Activated CD4-positive, alpha-beta T cell treated with anti-CD3 and anti-CD28 coated beads for 36 hours (primary cell): ENCODE measurements at regions not wholly inside any gene's neighbourhood (a gene's known extent, or its start where the extent isn't known, plus 50 kb on each side); places are given as distances from the start of the nearest gene placed in this dataset.

Experiments used
- ATAC-seq: fragments of 200-7000 bp; cut with Tn5 transposase; one replicate; pipeline ENCODE4 v1.10.0; 2021; ENCODE audit warnings: mild to moderate bottlenecking, moderate library complexity
- CTCF ChIA-PET: fragments of 350-600 bp; sonication (Branson Sonifier 250); formaldehyde crosslinking; loops from one replicate; lab custom pipeline; 2021; ENCODE audit warnings: antibody characterized with exemption; lab: Charles Lee
- POLR2A ChIA-PET: fragments of 350-600 bp; sonication (Branson Sonifier 250); formaldehyde crosslinking; loops from one replicate; lab custom pipeline; 2021; ENCODE audit warnings: antibody characterized with exemption, inconsistent platforms; lab: Charles Lee
- DNase-seq: peaks from one replicate; pipeline ENCODE4 v3.0.0-alpha.2; 2020
- H3K27ac Mint-ChIP-seq: one replicate; pipeline ENCODE4 v1.8.0; 2021; ENCODE audit warnings: mixed read lengths
- H3K27me3 Mint-ChIP-seq: one replicate; pipeline ENCODE4 v1.8.0; 2021; ENCODE audit warnings: mixed read lengths
- H3K36me3 Mint-ChIP-seq: one replicate; pipeline ENCODE4 v1.8.0; 2021; ENCODE audit warnings: low read depth, mixed read lengths
- H3K4me1 Mint-ChIP-seq: one replicate; pipeline ENCODE4 v1.8.0; 2021; ENCODE audit warnings: mixed read lengths
- H3K4me3 Mint-ChIP-seq: one replicate; pipeline ENCODE4 v1.8.0; 2021; ENCODE audit warnings: mild to moderate bottlenecking, moderate library complexity, mixed read lengths
- H3K9me3 Mint-ChIP-seq: one replicate; pipeline ENCODE4 v1.8.0; 2021; ENCODE audit warnings: low read depth, mixed read lengths
- intact Hi-C, 2 experiments: fragments of 100-400 bp; cut with DNase I in 1 of 2; cut with micrococcal nuclease in 1 of 2; formaldehyde crosslinking; loops; one replicate each; pipeline versions ENCODE4 v1.14.2 to v1.15.1; 2022 to 2024; cut with DNase I, micrococcal nuclease

DNA sequence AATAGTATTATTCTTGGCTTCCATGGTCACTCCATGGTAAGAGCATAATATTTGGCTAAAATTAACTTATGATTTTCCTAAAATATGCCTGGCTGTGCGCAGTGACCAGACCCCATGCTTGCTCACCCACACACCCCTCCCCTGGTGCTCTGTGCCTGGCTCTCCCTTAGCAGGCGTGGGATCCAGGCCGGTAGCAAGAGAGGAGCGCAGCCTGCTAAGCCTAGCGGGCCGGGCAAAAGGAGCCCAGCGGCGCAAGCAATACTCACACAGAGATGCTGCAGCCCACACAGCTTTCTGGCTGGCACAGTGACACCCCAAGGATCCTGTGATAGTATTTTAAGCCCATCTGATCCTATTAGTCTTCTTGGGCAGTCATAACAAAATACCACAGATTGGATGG is 79.8 kb upstream of the EYS start:
- ChIA-PET CTCF (no interaction called here), POLR2A (no interaction called here)
- no peak for ATAC-seq
- H3K9me3 Mint-ChIP-seq, result peaks cover 10% of the 10 kb centered on the region
- no peak for DNase-seq
- no peaks in the 10 kb centered on the region for H3K36me3 Mint-ChIP-seq
- H3K27ac Mint-ChIP-seq, result no peak overlapping the region
- no peaks in the 10 kb centered on the region for H3K4me1 Mint-ChIP-seq
- intact Hi-C loops, result no loop called here
- no peak overlapping the region for H3K4me3 Mint-ChIP-seq
- H3K27me3 Mint-ChIP-seq, result no peaks in the 10 kb centered on the region

- Mint-ChIP-seq H3K4me3 (no peak overlapping the region), H3K4me1 (no peaks in the 10 kb centered on the region), H3K36me3 (no peaks in the 10 kb centered on the region), H3K27ac (no peak overlapping the region), H3K9me3 (peaks cover 10% of the 10 kb centered on the region), H3K27me3 (no peaks in the 10 kb centered on the region)
- intact Hi-C loops, result no loop called here
- ATAC-seq (no peak), DNase-seq (no peak)
- CTCF ChIA-PET, result no interaction called here
- POLR2A ChIA-PET, result no interaction called here
Observed at GRCh38 chr6:65780691-65781090, 73.7 kb upstream of the EYS start.

GRCh38 chr6:65776332-65776731 is 69.3 kb upstream of the EYS start:
- intact Hi-C loops, result no loop called here
- no peaks in the 10 kb centered on the region for H3K4me1 Mint-ChIP-seq

GRCh38 chr6:65771946-65772345 is 64.9 kb upstream of the EYS start:
- Mint-ChIP-seq H3K9me3 (peaks cover 17% of the 10 kb centered on the region), H3K4me1 (no peaks in the 10 kb centered on the region), H3K27ac (no peak overlapping the region), H3K4me3 (no peak overlapping the region), H3K27me3 (no peaks in the 10 kb centered on the region), H3K36me3 (no peaks in the 10 kb centered on the region)
- no peak for ATAC-seq
- CTCF ChIA-PET, result no interaction called here
- no peak for DNase-seq
- intact Hi-C loops, result no loop called here
- POLR2A ChIA-PET, result no interaction called here

More at GRCh38 chr6:65776332-65776731, 69.3 kb upstream of the EYS start:
- ChIA-PET POLR2A (no interaction called here), CTCF (no interaction called here)
- H3K36me3 Mint-ChIP-seq, result no peaks in the 10 kb centered on the region
- no peak overlapping the region for H3K4me3 Mint-ChIP-seq
- H3K27me3 Mint-ChIP-seq, result no peaks in the 10 kb centered on the region
- H3K9me3 Mint-ChIP-seq, result peaks cover 15% of the 10 kb centered on the region
- DNase-seq (no peak), ATAC-seq (no peak)
- H3K27ac Mint-ChIP-seq, result no peak overlapping the region

- no peak for DNase-seq
- Mint-ChIP-seq H3K27me3 (no peaks in the 10 kb centered on the region), H3K4me1 (no peaks in the 10 kb centered on the region), H3K9me3 (peaks cover 10% of the 10 kb centered on the region), H3K36me3 (no peaks in the 10 kb centered on the region), H3K4me3 (no peak overlapping the region), H3K27ac (no peak overlapping the region)
- ChIA-PET CTCF (no interaction called here), POLR2A (no interaction called here)
- no peak for ATAC-seq
- intact Hi-C loops, result no loop called here
Observed at GRCh38 chr6:65761890-65762289, 54.9 kb upstream of the EYS start.

GRCh38 chr6:65760285-65760684 is 53.3 kb upstream of the EYS start:
- Mint-ChIP-seq H3K9me3 (peaks cover 9% of the 10 kb centered on the region), H3K36me3 (no peaks in the 10 kb centered on the region), H3K27ac (no peak overlapping the region), H3K4me3 (no peak overlapping the region), H3K4me1 (no peaks in the 10 kb centered on the region), H3K27me3 (no peaks in the 10 kb centered on the region)
- ChIA-PET CTCF (no interaction called here), POLR2A (no interaction called here)
- ATAC-seq, result no peak
- intact Hi-C loops, result no loop called here
- no peak for DNase-seq
